ENCODE measurements at regions not wholly inside any gene's neighbourhood (a gene's known extent, or its start where the extent isn't known, plus 50 kb on each side); places are given as distances from the start of the nearest gene placed in this dataset.

- TF ChIP-seq MGA (IDR thresholded peaks at IDR 0.05) = peak; percentile 85
- no peak for TF ChIP-seq SP1 (CRISPR knock-in tag; IDR thresholded peaks at IDR 0.05)
- TF ChIP-seq E2F6 (IDR thresholded peaks at IDR 0.05; ENCODE audit: borderline replicate concordance in 1 of 2, extremely low read depth in 1 of 2, insufficient read depth in 1 of 2, insufficient read length in 1 of 2, low read depth in 1 of 2, low read length in 1 of 2, poor library complexity in 1 of 2, severe bottlenecking in 1 of 2) = peak; percentile 75 to 90
- no peak for TF ChIP-seq ZSCAN29 (IDR thresholded peaks at IDR 0.05)
- TF ChIP-seq ZKSCAN3 (CRISPR knock-in tag; IDR thresholded peaks at IDR 0.05) = no peak
- no peak for TF ChIP-seq PHF20 (IDR thresholded peaks at IDR 0.05; ENCODE audit: partially characterized antibody)
- TF ChIP-seq SRSF9 (IDR thresholded peaks at IDR 0.05; ENCODE audit: borderline replicate concordance, low read depth, low read length) = no peak
- TF ChIP-seq ZNF354B (CRISPR knock-in tag; IDR thresholded peaks at IDR 0.05) = no peak
- no peak for TF ChIP-seq CSDE1 (IDR thresholded peaks at IDR 0.05)
- no peak for TF ChIP-seq ZNF780A (CRISPR knock-in tag; IDR thresholded peaks at IDR 0.05)
- TF ChIP-seq ZBTB11 (CRISPR knock-in tag; IDR thresholded peaks at IDR 0.05) = no peak
- peak; percentile 85 for TF ChIP-seq JUND (IDR thresholded peaks at IDR 0.05; ENCODE audit: borderline replicate concordance, low read depth, low read length)
- peak; percentile 76; the same call in 1 of the 3 replicates for TF ChIP-seq JUND (tag; IDR thresholded peaks at IDR 0.05; ENCODE audit: borderline replicate concordance, low read depth, low read length)
Observed at GRCh38 chr12:98399532-98399931, 115.9 kb upstream of the TMPO start (continued).

Data from K562 (cell line).